Liver (tissue), 8 donors: ENCODE measurements at regions not wholly inside any gene's neighbourhood (a gene's known extent, or its start where the extent isn't known, plus 50 kb on each side); places are given as distances from the start of the nearest gene placed in this dataset.

Source experiments
- DNase-seq: peaks from one replicate; pipeline ENCODE4 v3.0.0-alpha.2; 2017; ENCODE audit warnings: low spot score
- H3K27ac ChIP-seq, 2 donors: one replicate each; pipeline ENCODE4 v1.7.0; 2013; ENCODE audit warnings: inconsistent platforms in 2 of 2, low read length in 2 of 2, control low read depth in 1 of 2, low read depth in 1 of 2, mild to moderate bottlenecking in 1 of 2
- H3K27me3 ChIP-seq, 4 donors: one replicate each; pipeline versions ENCODE4 v1.6.1 to v1.7.0; 2013; ENCODE audit warnings: low read length in 3 of 4, inconsistent platforms in 1 of 4, mild to moderate bottlenecking in 1 of 4, moderate library complexity in 1 of 4; ENCODE audit not compliant: control insufficient read depth in 4 of 4, insufficient read depth in 4 of 4
- H3K36me3 ChIP-seq, 4 donors: one replicate each; pipeline versions ENCODE4 v1.6.1 to v1.7.0; 2013; ENCODE audit warnings: low read length in 3 of 4, mild to moderate bottlenecking in 3 of 4, low read depth in 1 of 4, moderate library complexity in 1 of 4; ENCODE audit not compliant: control insufficient read depth in 4 of 4, insufficient read depth in 3 of 4
- H3K4me1 ChIP-seq, 4 donors: one replicate each; pipeline versions ENCODE4 v1.6.1 to v1.7.0; 2013; ENCODE audit warnings: low read length in 3 of 4, mild to moderate bottlenecking in 3 of 4, moderate library complexity in 1 of 4; ENCODE audit not compliant: control insufficient read depth in 4 of 4, insufficient read depth in 4 of 4
- H3K4me3 ChIP-seq, 3 donors: one replicate each; pipeline versions ENCODE4 v1.6.1 to v1.7.0; 2013; ENCODE audit warnings: low read length in 3 of 3, control low read depth in 1 of 3, low read depth in 1 of 3, mild to moderate bottlenecking in 1 of 3
- H3K9ac ChIP-seq, 2 donors: one replicate each; pipeline ENCODE4 v1.7.0; 2013; ENCODE audit warnings: low read length in 2 of 2, mild to moderate bottlenecking in 2 of 2, moderate library complexity in 2 of 2, control low read depth in 1 of 2, low read depth in 1 of 2
- H3K9me3 ChIP-seq, 4 donors: one replicate each; pipeline versions ENCODE4 v1.6.1 to v1.7.0; 2013; ENCODE audit warnings: low read length in 3 of 4; ENCODE audit not compliant: control insufficient read depth in 4 of 4
- ATF3 ChIP-seq: IDR thresholded peaks from 2 replicates; pipeline ENCODE4 v1.6.1; 2016; ENCODE audit warnings: antibody characterized with exemption
- CTCF ChIP-seq: fragments of 150-350 bp; IDR thresholded peaks from 2 replicates; pipeline ENCODE4 v1.5.1; 2017; ENCODE audit warnings: improper control_type of control experiment, low read depth, low read length; ENCODE audit not compliant: missing input control
- EGR1 ChIP-seq, 2 donors: IDR thresholded peaks; 2 replicates each; pipeline ENCODE4 v1.6.1; 2016 to 2018; ENCODE audit warnings: antibody characterized with exemption in 2 of 2, low read depth in 2 of 2
- FOXA1 ChIP-seq: IDR thresholded peaks from 2 replicates; pipeline ENCODE4 v1.6.1; 2016; ENCODE audit warnings: antibody characterized with exemption
- FOXA2 ChIP-seq: IDR thresholded peaks from 2 replicates; pipeline ENCODE4 v1.6.1; 2016; ENCODE audit warnings: antibody characterized with exemption
- GABPA ChIP-seq, 2 donors: IDR thresholded peaks in 1 of 2; conservative IDR thresholded peaks in 1 of 2; 2 replicates each; pipeline ENCODE4 v1.6.1; 2016; ENCODE audit warnings: antibody characterized with exemption in 2 of 2, mild to moderate bottlenecking in 1 of 2, moderate library complexity in 1 of 2
- HNF4A ChIP-seq, 2 donors: conservative IDR thresholded peaks; 2 replicates each; pipeline ENCODE4 v1.6.1; 2016; ENCODE audit warnings: antibody characterized with exemption in 2 of 2, mild to moderate bottlenecking in 2 of 2
- HNF4G ChIP-seq: IDR thresholded peaks from 2 replicates; pipeline ENCODE4 v1.6.1; 2016; ENCODE audit warnings: antibody characterized with exemption
- JUND ChIP-seq, 2 donors: IDR thresholded peaks; 2 replicates each; pipeline ENCODE4 v1.6.1; 2016; ENCODE audit warnings: antibody characterized with exemption in 2 of 2
- NR2F2 ChIP-seq: IDR thresholded peaks from 2 replicates; pipeline ENCODE4 v1.6.1; 2016; ENCODE audit warnings: antibody characterized with exemption
- RAD21 ChIP-seq, 2 donors: IDR thresholded peaks; 2 replicates each; pipeline ENCODE4 v1.6.1; 2016; ENCODE audit warnings: antibody characterized with exemption in 2 of 2, mild to moderate bottlenecking in 2 of 2
- REST ChIP-seq: IDR thresholded peaks from 2 replicates; pipeline ENCODE4 v1.6.1; 2016; ENCODE audit warnings: antibody characterized with exemption, mild to moderate bottlenecking
- RXRA ChIP-seq, 2 donors: IDR thresholded peaks; 2 replicates each; pipeline ENCODE4 v1.6.1; 2017 to 2018; ENCODE audit warnings: antibody characterized with exemption in 2 of 2, mild to moderate bottlenecking in 1 of 2
- SP1 ChIP-seq: IDR thresholded peaks from 2 replicates; pipeline ENCODE4 v1.6.1; 2018; ENCODE audit warnings: antibody characterized with exemption, mild to moderate bottlenecking
- TAF1 ChIP-seq: conservative IDR thresholded peaks from 2 replicates; pipeline ENCODE4 v1.6.1; 2016; ENCODE audit warnings: antibody characterized with exemption, mild to moderate bottlenecking
- YY1 ChIP-seq: IDR thresholded peaks from 2 replicates; pipeline ENCODE4 v1.6.1; 2016; ENCODE audit warnings: antibody characterized with exemption, mild to moderate bottlenecking
- WGBS: extraction: QIAGEN DNeasy Blood & Tissue Kit; methylation state at CpG from one replicate; pipeline ENCODE4 v1.1.7; 2013; 5-methylcytosine and 5-hydroxymethylcytosine counted together
- TF ChIP-seq, protein P1 (sequence below): IDR thresholded peaks from 2 replicates; pipeline ENCODE4 v1.6.1; 2016; ENCODE audit warnings: antibody characterized with exemption
- TF ChIP-seq, protein P2 (sequence below): IDR thresholded peaks from 2 replicates; pipeline ENCODE4 v1.6.1; 2016; ENCODE audit warnings: antibody characterized with exemption
- donor health status: healthy.
- donor health status: healthy.
- donor health status: healthy.
- donor health status: healthy.
- donor health status: healthy.

GRCh38 chr22:47920380-47920959 is 1158.0 kb downstream of the TBC1D22A start:
- Histone ChIP-seq H3K9me3 (peaks cover 0 to 4% (median 1%) of the 10 kb centered on the region in 4 donors), H3K4me1 (no peaks in the 10 kb centered on the region), H3K27me3 (peaks cover 0 to 3% (median 0%) of the 10 kb centered on the region in 4 donors), H3K4me3 (no peak overlapping the region), H3K36me3 (no peaks in the 10 kb centered on the region), H3K9ac (no peak overlapping the region), H3K27ac (no peak overlapping the region)
- WGBS, result 77% methylated on average over 10 of the region's 10 CpGs
- TF ChIP-seq SP1 (no peak), HNF4G (no peak), FOXA2 (no peak), RXRA (IDR thresholded peaks at IDR 0.05) (no peak), CTCF (no peak), RAD21 (IDR thresholded peaks at IDR 0.05) (no peak), REST (no peak), YY1 (no peak), JUND (IDR thresholded peaks at IDR 0.05) (no peak), NR2F2 (no peak), GABPA (IDR thresholded peaks at IDR 0.05 in 1 of 2, conservative IDR thresholded peaks at IDR 0.05 in 1 of 2) (no peak), EGR1 (IDR thresholded peaks at IDR 0.05; ENCODE audit: low read depth in 2 of 2) (no peak), TAF1 (no peak), FOXA1 (no peak), HNF4A (conservative IDR thresholded peaks at IDR 0.05) (no peak)
- TF ChIP-seq, protein P1, sequence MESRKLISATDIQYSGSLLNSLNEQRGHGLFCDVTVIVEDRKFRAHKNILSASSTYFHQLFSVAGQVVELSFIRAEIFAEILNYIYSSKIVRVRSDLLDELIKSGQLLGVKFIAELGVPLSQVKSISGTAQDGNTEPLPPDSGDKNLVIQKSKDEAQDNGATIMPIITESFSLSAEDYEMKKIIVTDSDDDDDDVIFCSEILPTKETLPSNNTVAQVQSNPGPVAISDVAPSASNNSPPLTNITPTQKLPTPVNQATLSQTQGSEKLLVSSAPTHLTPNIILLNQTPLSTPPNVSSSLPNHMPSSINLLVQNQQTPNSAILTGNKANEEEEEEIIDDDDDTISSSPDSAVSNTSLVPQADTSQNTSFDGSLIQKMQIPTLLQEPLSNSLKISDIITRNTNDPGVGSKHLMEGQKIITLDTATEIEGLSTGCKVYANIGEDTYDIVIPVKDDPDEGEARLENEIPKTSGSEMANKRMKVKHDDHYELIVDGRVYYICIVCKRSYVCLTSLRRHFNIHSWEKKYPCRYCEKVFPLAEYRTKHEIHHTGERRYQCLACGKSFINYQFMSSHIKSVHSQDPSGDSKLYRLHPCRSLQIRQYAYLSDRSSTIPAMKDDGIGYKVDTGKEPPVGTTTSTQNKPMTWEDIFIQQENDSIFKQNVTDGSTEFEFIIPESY, result no peak
- TF ChIP-seq, protein P2, sequence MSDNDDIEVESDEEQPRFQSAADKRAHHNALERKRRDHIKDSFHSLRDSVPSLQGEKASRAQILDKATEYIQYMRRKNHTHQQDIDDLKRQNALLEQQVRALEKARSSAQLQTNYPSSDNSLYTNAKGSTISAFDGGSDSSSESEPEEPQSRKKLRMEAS, result no peak
- no peak for DNase-seq

- no peaks in the 10 kb centered on the region for H3K36me3 ChIP-seq
- peaks cover 0 to 4% (median 1%) of the 10 kb centered on the region in 4 donors for H3K9me3 ChIP-seq
- peaks cover 0 to 3% (median under 1%) of the 10 kb centered on the region in 4 donors for H3K27me3 ChIP-seq
- H3K27ac ChIP-seq, result no peak overlapping the region
- no peak overlapping the region for H3K4me3 ChIP-seq
- TF ChIP-seq HNF4G (no peak), FOXA2 (no peak), CTCF (no peak), HNF4A (conservative IDR thresholded peaks at IDR 0.05) (no peak), ATF3 (no peak), RAD21 (IDR thresholded peaks at IDR 0.05) (no peak), NR2F2 (no peak), TAF1 (no peak), YY1 (no peak), EGR1 (IDR thresholded peaks at IDR 0.05; ENCODE audit: low read depth in 2 of 2) (no peak), FOXA1 (no peak), REST (no peak)
- 84% methylated on average over 6 of the region's 6 CpGs for WGBS
- no peak overlapping the region for H3K9ac ChIP-seq
- no peaks in the 10 kb centered on the region for H3K4me1 ChIP-seq
- DNase-seq, result no peak
These were observed 1157.4 kb downstream of the TBC1D22A start for GRCh38 chr22:47919893-47920292.
